SU-DHL-6 (cell line): ENCODE measurements at regions not wholly inside any gene's neighbourhood (a gene's known extent, or its start where the extent isn't known, plus 50 kb on each side); places are given as distances from the start of the nearest gene placed in this dataset.

Source experiments
- H2AFZ ChIP-seq: fragments of 200-600 bp; sonication (generic); 2 replicates; pipeline ENCODE4 v1.6.1; 2014; ENCODE audit warnings: low read depth, mild to moderate bottlenecking, moderate library complexity, mixed read lengths, antibody characterized with exemption, low read length; ENCODE audit not compliant: severe bottlenecking
- H3F3A ChIP-seq: fragments of 200-600 bp; shearing (Covaris generic); 2 replicates; pipeline ENCODE4 v1.6.0; 2016; ENCODE audit warnings: antibody characterized with exemption, mild to moderate bottlenecking; ENCODE audit not compliant: insufficient read depth
- H3K27ac ChIP-seq: fragments of 200-600 bp; sonication (generic); 2 replicates; pipeline ENCODE4 v1.5.1; 2016; ENCODE audit warnings: low read depth, mild to moderate bottlenecking, low read length, moderate library complexity, mixed read lengths
- H3K27me3 ChIP-seq: fragments of 200-600 bp; sonication (generic), shearing (Covaris generic); 2 replicates; pipeline ENCODE4 v1.6.0; 2014; ENCODE audit warnings: mild to moderate bottlenecking, low read length
- H3K36me3 ChIP-seq: fragments of 200-600 bp; sonication (generic); 2 replicates; pipeline ENCODE4 v1.6.1; 2014; ENCODE audit warnings: mild to moderate bottlenecking, low read length, mixed read lengths
- H3K4me2 ChIP-seq: fragments of 300-600, 200-600 bp; shearing (Covaris generic), sonication (generic); 2 replicates; pipeline ENCODE4 v1.6.0; 2014; ENCODE audit warnings: low read length, low read depth, mild to moderate bottlenecking; ENCODE audit not compliant: poor library complexity, severe bottlenecking
- H3K4me3 ChIP-seq: fragments of 200-600 bp; sonication (generic); 2 replicates; pipeline ENCODE4 v1.5.1; 2014; ENCODE audit warnings: antibody characterized with exemption, low read length, mild to moderate bottlenecking, mixed read lengths; ENCODE audit not compliant: insufficient read depth, poor library complexity, severe bottlenecking
- H3K79me2 ChIP-seq: fragments of 200-600 bp; sonication (generic); 2 replicates; pipeline ENCODE4 v1.6.1; 2014; ENCODE audit warnings: mild to moderate bottlenecking, low read length, moderate library complexity; ENCODE audit not compliant: insufficient read depth
- H3K9ac ChIP-seq: fragments of 200-600 bp; sonication (generic); 2 replicates; pipeline ENCODE4 v1.7.0; 2014; ENCODE audit warnings: mild to moderate bottlenecking, low read length
- H3K9me2 ChIP-seq: fragments of 200-600 bp; sonication (generic); replicated peaks from 2 replicates; pipeline ENCODE4 v1.6.1; 2014; ENCODE audit warnings: low read length; ENCODE audit not compliant: insufficient read depth
- H3K9me3 ChIP-seq: fragments of 200-600 bp; sonication (generic); 2 replicates; pipeline ENCODE4 v1.6.1; 2014; ENCODE audit warnings: low read length, mixed read lengths; ENCODE audit not compliant: insufficient read depth
- H4K20me1 ChIP-seq: fragments of 200-600 bp; sonication (generic); 2 replicates; pipeline ENCODE4 v1.6.1; 2014; ENCODE audit warnings: low read depth, mild to moderate bottlenecking, antibody characterized with exemption, low read length, moderate library complexity, mixed read lengths
- EZH2phosphoT487 ChIP-seq: fragments of 200-600 bp; sonication (generic), shearing (Covaris generic); conservative IDR thresholded peaks from 2 replicates; pipeline ENCODE4 v1.6.1; 2018; ENCODE audit warnings: mild to moderate bottlenecking, antibody characterized with exemption, low read length, moderate library complexity, mixed read lengths
- TF ChIP-seq, protein P1 (sequence below): fragments of 200-600 bp; sonication (generic); IDR thresholded peaks from one replicate; pipeline ENCODE4 v1.5.1; 2017; ENCODE audit warnings: antibody characterized with exemption, mild to moderate bottlenecking, low read length, moderate library complexity; ENCODE audit not compliant: insufficient read depth, poor library complexity, severe bottlenecking

DNA sequence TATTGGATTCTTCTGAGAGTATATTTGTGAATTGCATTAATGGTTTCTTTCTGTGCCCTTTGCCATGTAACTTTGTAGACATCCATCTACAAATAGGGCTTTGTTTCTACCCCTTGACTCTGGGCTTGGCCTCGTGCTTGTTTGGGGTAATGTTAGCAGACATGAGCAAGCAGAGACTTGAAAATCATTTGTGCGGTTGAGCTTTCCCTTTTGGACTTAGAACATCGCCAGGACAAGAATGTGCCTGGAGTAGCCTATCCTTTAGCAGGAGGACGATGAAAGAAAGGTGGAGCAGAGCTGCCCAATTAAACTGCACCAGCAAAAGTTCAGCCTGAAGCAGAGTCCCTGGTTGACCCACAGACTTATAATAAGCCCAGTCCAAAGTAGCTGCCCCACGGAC lies 785.9 kb downstream of the EPHA4 start:
- TF ChIP-seq, protein P1, sequence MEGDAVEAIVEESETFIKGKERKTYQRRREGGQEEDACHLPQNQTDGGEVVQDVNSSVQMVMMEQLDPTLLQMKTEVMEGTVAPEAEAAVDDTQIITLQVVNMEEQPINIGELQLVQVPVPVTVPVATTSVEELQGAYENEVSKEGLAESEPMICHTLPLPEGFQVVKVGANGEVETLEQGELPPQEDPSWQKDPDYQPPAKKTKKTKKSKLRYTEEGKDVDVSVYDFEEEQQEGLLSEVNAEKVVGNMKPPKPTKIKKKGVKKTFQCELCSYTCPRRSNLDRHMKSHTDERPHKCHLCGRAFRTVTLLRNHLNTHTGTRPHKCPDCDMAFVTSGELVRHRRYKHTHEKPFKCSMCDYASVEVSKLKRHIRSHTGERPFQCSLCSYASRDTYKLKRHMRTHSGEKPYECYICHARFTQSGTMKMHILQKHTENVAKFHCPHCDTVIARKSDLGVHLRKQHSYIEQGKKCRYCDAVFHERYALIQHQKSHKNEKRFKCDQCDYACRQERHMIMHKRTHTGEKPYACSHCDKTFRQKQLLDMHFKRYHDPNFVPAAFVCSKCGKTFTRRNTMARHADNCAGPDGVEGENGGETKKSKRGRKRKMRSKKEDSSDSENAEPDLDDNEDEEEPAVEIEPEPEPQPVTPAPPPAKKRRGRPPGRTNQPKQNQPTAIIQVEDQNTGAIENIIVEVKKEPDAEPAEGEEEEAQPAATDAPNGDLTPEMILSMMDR = no peak
- no peak for TF ChIP-seq EZH2phosphoT487
- Histone ChIP-seq H4K20me1 (no peaks in the 10 kb centered on the region), H2AFZ (no peak overlapping the region)

DNA sequence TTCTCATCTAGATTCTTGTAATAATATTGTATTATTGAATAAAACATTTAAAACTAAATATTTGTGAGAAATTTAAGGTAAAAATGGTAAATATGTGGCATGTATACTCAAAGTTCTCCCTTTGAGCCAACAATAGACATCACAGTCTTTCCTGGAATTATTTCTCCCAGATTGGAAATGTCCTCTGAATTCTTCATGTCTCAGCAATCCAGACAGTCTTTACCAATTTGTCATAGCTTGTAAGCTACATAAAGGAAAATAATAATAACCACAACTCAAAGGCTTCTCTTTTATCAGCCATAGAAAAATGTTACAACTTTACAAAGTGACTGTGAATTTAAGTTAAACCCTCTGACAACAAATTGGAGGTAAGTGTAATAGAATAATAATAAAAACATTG lies 784.9 kb downstream of the EPHA4 start:
- Histone ChIP-seq H3K27me3 (no peaks in the 10 kb centered on the region), H3F3A (no peaks in the 10 kb centered on the region), H3K4me2 (no peak overlapping the region), H3K36me3 (no peaks in the 10 kb centered on the region), H3K9me2 (no peaks in the 10 kb centered on the region), H3K9me3 (no peaks in the 10 kb centered on the region), H3K9ac (no peak overlapping the region), H3K4me3 (no peak overlapping the region), H4K20me1 (no peaks in the 10 kb centered on the region), H2AFZ (no peak overlapping the region), H3K79me2 (no peaks in the 10 kb centered on the region), H3K27ac (no peak overlapping the region)
- no peak for TF ChIP-seq EZH2phosphoT487
- TF ChIP-seq, protein P1 = no peak

More for the DNA sequence above, 785.9 kb downstream of the EPHA4 start:
- Histone ChIP-seq H3K9me2 (no peaks in the 10 kb centered on the region), H3K36me3 (no peaks in the 10 kb centered on the region), H3K27me3 (no peaks in the 10 kb centered on the region), H3F3A (no peaks in the 10 kb centered on the region), H3K4me3 (no peak overlapping the region), H3K9me3 (no peaks in the 10 kb centered on the region), H3K79me2 (no peaks in the 10 kb centered on the region), H3K4me2 (no peak overlapping the region), H3K9ac (no peak overlapping the region), H3K27ac (no peak overlapping the region)

DNA sequence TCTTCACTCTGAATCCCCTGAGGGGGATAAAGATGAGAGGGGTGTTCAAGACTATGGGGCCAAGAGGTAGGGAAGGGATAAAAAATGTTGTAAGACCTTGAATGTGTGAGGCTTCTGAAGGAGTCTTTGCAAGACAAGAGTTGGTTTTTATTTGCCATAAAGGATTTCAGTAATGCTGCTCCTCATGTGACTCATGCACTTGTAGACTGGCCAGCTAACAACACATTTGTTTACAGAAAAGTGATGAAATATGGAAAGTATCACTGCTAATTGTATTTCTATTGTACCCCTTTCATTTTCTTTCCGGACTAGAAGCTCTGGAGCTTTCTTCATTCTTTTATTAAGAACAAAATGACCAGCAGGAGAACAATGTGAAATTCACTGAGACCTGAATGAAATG lies 782.1 kb downstream of the EPHA4 start:
- Histone ChIP-seq H3K9ac (no peak overlapping the region), H3K36me3 (no peaks in the 10 kb centered on the region), H3K27ac (no peak overlapping the region), H3K4me2 (no peak overlapping the region), H3K4me3 (no peak overlapping the region), H3K27me3 (no peaks in the 10 kb centered on the region), H3K9me3 (no peaks in the 10 kb centered on the region), H4K20me1 (no peaks in the 10 kb centered on the region), H3K9me2 (no peaks in the 10 kb centered on the region), H2AFZ (no peak overlapping the region), H3F3A (no peaks in the 10 kb centered on the region), H3K79me2 (no peaks in the 10 kb centered on the region)
- TF ChIP-seq EZH2phosphoT487 = no peak
- TF ChIP-seq, protein P1 = no peak
